ENCODE measurements at regions not wholly inside any gene's neighbourhood (a gene's known extent, or its start where the extent isn't known, plus 50 kb on each side); places are given as distances from the start of the nearest gene placed in this dataset.

DNA sequence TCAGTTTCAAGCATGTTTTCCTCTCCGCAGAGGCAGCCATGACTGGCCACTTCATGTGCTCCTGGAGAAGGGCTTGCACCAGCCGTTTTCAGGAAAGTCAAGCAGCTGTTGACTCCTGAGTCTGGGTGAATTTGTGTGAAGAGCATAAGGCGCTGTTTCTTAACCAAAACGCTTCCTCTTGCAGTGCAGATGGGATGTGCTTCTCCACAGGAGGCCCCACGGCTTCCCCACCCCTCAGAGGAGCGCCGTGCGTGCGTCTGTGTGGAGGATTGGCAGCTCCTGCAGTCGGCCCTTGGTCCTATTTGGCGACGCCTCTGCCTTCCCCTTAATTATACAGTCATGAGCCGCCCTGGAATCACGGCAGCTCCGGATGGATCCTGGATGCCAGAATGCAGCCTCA is 54.1 kb upstream of the B3GAT1 start:
- in situ Hi-C loops (cut with HindIII; ENCODE audit: low pct_unique_long_range_greater_than_20kb, low sequenced_read_pairs), result no loop called here

DNA sequence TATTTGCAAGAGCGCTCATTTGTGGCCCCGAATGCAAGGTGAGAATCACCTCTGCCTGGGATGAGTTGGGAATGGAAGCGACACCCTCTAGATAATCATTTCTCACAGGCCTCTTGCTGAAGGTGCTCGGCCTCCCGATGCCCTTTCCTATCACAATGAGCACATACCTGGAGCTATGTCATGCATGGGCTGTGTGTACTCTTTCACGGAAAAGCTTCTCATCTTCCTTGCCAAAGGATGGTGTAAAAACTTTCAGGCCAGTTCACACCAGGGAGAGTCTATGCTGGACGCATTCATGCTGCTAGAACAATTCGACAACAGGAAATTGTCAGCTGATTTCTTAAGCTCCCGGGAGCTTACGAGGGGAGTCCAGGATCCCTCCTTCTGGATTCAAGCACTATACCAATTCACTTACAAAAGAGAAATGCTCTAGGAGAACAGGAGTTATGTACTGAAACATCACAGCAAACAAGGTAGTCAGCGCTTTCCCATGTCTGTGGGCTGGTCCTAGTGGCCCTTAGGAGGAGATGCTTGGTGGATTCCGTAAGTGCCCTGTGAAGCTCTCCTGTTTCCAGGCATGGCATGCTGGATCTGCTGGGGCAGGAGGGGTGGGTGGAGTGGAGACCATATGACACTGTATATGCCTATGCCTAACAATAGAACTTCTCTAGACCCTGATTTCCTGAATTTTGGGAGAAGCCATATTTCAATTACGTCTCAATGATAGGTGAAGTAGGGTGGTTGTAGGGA is 53.1 kb upstream of the B3GAT1 start:
- TF ChIP-seq JUND (IDR thresholded peaks at IDR 0.05; ENCODE audit: low read depth), result no peak
- in situ Hi-C loops (cut with HindIII; ENCODE audit: low pct_unique_long_range_greater_than_20kb, low sequenced_read_pairs), result no loop called here
- DNase-seq (ENCODE audit: low read depth in 1 of 2, low spot score in 1 of 2), result no peak

More for the DNA sequence above, 54.1 kb upstream of the B3GAT1 start:
- no peak for TF ChIP-seq JUND (IDR thresholded peaks at IDR 0.05; ENCODE audit: low read depth)
- DNase-seq (ENCODE audit: low read depth in 1 of 2, low spot score in 1 of 2), result no peak

DNA sequence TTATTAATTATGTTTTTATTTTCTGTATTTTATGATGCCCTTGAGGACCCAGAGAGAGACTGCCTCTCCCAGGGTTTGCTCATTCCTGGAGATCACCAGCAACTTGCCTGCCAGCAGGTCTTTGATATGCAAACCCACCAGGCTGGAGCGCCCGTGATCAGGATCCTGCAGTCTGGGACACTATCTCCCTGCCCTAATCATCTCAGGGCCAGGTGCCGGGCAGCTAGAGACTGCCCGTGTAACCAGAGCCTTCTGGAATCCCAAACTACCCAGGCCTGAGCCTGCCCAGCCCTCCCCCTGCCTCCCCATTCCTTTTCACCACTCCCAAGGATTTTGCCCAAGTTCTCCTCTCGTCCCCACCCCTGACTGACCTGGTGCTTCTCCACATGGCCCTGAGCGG is 52.2 kb upstream of the B3GAT1 start:
- TF ChIP-seq JUND (IDR thresholded peaks at IDR 0.05; ENCODE audit: low read depth), result no peak
- DNase-seq (ENCODE audit: low read depth in 1 of 2, low spot score in 1 of 2), result no peak
- in situ Hi-C loops (cut with HindIII; ENCODE audit: low pct_unique_long_range_greater_than_20kb, low sequenced_read_pairs), result no loop called here

DNA sequence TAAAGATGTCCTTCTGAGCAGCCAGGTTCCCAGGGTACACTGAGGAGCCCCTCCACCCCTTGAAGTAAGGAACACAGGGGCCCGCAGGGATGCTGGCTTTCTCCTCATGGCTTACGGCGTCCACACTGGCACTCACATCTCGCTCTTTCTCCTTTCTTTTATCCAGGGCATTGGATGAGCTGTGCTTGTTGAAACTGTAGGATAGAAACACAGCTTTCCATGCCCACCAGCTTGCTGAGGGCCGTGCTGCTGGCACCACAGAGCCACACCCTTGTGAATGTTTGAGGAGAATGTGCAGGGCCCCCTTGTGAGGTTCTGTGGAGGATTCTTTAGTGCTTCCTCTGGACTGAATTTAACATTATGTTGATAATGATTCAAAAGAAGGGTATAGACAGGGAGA is 51.7 kb upstream of the B3GAT1 start:
- in situ Hi-C loops (cut with HindIII; ENCODE audit: low pct_unique_long_range_greater_than_20kb, low sequenced_read_pairs), result no loop called here
- DNase-seq (ENCODE audit: low read depth in 1 of 2, low spot score in 1 of 2), result no peak
- no peak for TF ChIP-seq JUND (IDR thresholded peaks at IDR 0.05; ENCODE audit: low read depth)
